SK-N-SH (cell line): ENCODE measurements at regions not wholly inside any gene's neighbourhood (a gene's known extent, or its start where the extent isn't known, plus 50 kb on each side); places are given as distances from the start of the nearest gene placed in this dataset.

Experiments
- EP300 ChIP-seq, 2 experiments: IDR thresholded peaks; 2 replicates each; pipeline versions ENCODE4 v1.4.0 to v1.6.1; 2012; ENCODE audit warnings: borderline replicate concordance in 1 of 2, low read depth in 1 of 2, low read length in 1 of 2
- EZH2phosphoT487 ChIP-seq: fragments of 200-600 bp; sonication (generic); IDR thresholded peaks from 2 replicates; pipeline ENCODE4 v1.6.1; 2017; ENCODE audit warnings: low read depth, mixed run types, mild to moderate bottlenecking, antibody characterized with exemption, moderate library complexity, borderline replicate concordance
- FOXM1 ChIP-seq: IDR thresholded peaks from 2 replicates; pipeline ENCODE4 v1.4.0; 2012; ENCODE audit warnings: low read depth, mild to moderate bottlenecking
- JUND ChIP-seq: IDR thresholded peaks from 2 replicates; pipeline ENCODE4 v1.4.0; 2012
- NFIC ChIP-seq: IDR thresholded peaks from 2 replicates; pipeline ENCODE4 v1.4.0; 2012; ENCODE audit warnings: borderline replicate concordance
- RFX5 ChIP-seq: IDR thresholded peaks from 2 replicates; pipeline ENCODE4 v1.6.1; 2012; ENCODE audit warnings: mild to moderate bottlenecking, improper control_type of control experiment, low read length
- SMC3 ChIP-seq: IDR thresholded peaks from 2 replicates; pipeline ENCODE4 v1.6.1; 2012; ENCODE audit warnings: low read depth, low read length, improper control_type of control experiment
- TAF1 ChIP-seq: IDR thresholded peaks from 2 replicates; pipeline ENCODE4 v1.6.1; 2012; ENCODE audit warnings: low read depth, mild to moderate bottlenecking, low read length, moderate library complexity, borderline replicate concordance
- TF ChIP-seq, protein P1 (sequence below): fragments of 200-600 bp; sonication (generic); IDR thresholded peaks from 2 replicates; pipeline ENCODE4 v1.6.1; 2017; ENCODE audit warnings: antibody characterized with exemption, mild to moderate bottlenecking, moderate library complexity
- TF ChIP-seq, protein P2 (sequence below): IDR thresholded peaks from 2 replicates; pipeline ENCODE4 v1.6.1; 2012; ENCODE audit warnings: mild to moderate bottlenecking, low read depth, low read length, moderate library complexity

DNA sequence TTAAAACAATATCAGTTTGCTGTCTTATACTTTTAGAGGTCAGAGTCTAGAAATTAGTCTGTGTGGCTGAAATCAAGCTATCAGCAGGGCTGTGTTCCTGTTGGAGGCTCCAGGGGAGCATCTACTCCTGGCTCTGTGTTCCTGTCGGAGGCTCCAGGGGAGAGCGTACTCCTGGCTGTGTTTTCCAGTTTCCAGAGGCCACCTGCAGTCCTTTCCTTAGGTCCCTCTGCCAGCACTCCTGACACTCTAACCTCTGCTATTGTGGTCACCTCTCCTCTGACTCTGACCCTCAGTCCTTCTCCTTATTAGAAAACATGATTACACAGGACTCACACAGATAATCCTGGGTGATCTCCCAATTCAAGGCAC is 1140.7 kb upstream of the TMEM132C start:
- TF ChIP-seq SMC3, result no peak
- TF ChIP-seq, protein P1, sequence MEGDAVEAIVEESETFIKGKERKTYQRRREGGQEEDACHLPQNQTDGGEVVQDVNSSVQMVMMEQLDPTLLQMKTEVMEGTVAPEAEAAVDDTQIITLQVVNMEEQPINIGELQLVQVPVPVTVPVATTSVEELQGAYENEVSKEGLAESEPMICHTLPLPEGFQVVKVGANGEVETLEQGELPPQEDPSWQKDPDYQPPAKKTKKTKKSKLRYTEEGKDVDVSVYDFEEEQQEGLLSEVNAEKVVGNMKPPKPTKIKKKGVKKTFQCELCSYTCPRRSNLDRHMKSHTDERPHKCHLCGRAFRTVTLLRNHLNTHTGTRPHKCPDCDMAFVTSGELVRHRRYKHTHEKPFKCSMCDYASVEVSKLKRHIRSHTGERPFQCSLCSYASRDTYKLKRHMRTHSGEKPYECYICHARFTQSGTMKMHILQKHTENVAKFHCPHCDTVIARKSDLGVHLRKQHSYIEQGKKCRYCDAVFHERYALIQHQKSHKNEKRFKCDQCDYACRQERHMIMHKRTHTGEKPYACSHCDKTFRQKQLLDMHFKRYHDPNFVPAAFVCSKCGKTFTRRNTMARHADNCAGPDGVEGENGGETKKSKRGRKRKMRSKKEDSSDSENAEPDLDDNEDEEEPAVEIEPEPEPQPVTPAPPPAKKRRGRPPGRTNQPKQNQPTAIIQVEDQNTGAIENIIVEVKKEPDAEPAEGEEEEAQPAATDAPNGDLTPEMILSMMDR, result no peak
- TF ChIP-seq NFIC, result no peak
- TF ChIP-seq, protein P2, sequence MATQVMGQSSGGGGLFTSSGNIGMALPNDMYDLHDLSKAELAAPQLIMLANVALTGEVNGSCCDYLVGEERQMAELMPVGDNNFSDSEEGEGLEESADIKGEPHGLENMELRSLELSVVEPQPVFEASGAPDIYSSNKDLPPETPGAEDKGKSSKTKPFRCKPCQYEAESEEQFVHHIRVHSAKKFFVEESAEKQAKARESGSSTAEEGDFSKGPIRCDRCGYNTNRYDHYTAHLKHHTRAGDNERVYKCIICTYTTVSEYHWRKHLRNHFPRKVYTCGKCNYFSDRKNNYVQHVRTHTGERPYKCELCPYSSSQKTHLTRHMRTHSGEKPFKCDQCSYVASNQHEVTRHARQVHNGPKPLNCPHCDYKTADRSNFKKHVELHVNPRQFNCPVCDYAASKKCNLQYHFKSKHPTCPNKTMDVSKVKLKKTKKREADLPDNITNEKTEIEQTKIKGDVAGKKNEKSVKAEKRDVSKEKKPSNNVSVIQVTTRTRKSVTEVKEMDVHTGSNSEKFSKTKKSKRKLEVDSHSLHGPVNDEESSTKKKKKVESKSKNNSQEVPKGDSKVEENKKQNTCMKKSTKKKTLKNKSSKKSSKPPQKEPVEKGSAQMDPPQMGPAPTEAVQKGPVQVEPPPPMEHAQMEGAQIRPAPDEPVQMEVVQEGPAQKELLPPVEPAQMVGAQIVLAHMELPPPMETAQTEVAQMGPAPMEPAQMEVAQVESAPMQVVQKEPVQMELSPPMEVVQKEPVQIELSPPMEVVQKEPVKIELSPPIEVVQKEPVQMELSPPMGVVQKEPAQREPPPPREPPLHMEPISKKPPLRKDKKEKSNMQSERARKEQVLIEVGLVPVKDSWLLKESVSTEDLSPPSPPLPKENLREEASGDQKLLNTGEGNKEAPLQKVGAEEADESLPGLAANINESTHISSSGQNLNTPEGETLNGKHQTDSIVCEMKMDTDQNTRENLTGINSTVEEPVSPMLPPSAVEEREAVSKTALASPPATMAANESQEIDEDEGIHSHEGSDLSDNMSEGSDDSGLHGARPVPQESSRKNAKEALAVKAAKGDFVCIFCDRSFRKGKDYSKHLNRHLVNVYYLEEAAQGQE, result no peak
- TF ChIP-seq JUND, result no peak
- TF ChIP-seq EZH2phosphoT487, result no peak
- TF ChIP-seq EP300 (IDR thresholded peaks at IDR 0.05; ENCODE audit: borderline replicate concordance in 1 of 2, low read depth in 1 of 2, low read length in 1 of 2), result no peak
- no peak for TF ChIP-seq TAF1
- TF ChIP-seq FOXM1, result no peak
- TF ChIP-seq RFX5, result no peak
